HG03571 (cell line): ENCODE measurements at regions not wholly inside any gene's neighbourhood (a gene's known extent, or its start where the extent isn't known, plus 50 kb on each side); places are given as distances from the start of the nearest gene placed in this dataset.
"Not testable (repeated sequence)": the region's sequence is repeated elsewhere in the genome, so short reads cannot be mapped to it uniquely, and the experiment has no call there.

ENCODE experiments used
- ATAC-seq: cut with Tn5 transposase; IDR thresholded peaks from one replicate; pipeline ENCODE4 v1.9.1; 2021; ENCODE audit not compliant: unreplicated experiment

- ATAC-seq: no peak
These were observed 82.4 kb upstream of the ITGB1 start for GRCh38 chr10:33040436-33040835.

GRCh38 chr10:33039181-33039580 lies 81.2 kb upstream of the ITGB1 start:
- ATAC-seq: no peak

DNA sequence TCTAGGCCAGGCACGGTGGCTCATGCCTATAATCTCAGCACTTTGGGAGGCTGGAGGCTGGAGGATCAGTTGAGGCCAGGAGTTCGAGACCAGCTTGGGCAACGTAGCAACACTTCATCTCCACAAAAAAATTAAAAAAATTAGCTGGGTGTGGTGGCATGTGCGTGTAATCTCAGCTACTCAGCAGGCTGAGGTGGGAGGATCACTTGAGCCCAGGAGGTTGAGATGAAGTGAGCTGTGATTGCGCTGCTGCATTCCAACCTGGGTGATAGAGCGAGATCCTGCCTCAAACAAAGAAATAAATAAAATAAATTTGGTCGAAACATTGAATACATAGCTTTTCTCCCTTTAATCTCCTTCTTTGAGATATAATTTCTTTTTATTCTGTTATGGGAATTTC lies 80.6 kb upstream of the ITGB1 start:
- ATAC-seq: no peak

DNA sequence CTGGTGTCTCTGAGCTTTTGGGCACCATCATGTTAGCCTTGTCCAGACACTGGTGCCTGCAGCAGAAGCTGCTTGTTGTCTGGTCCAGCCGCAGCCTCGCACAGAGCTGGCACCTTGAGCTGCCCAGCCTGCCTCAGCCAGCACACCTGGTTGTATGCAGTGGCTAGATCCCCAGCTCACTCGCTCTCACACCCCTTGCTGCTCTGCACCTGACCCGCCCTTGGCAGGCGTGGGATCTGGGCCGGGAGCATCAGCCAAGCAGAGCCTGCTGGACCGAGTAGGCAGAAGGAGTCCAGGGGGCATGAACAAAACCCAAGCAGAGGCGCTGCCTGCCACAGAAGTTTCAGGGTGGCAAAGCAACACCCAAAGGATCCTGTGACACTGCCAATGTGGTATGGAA lies 79.7 kb upstream of the ITGB1 start:
- no peak for ATAC-seq

- ATAC-seq: no peak
These were observed 78.6 kb upstream of the ITGB1 start for GRCh38 chr10:33036670-33037069.

- ATAC-seq: no peak
These were observed 77.4 kb upstream of the ITGB1 start for GRCh38 chr10:33035411-33035810.

DNA sequence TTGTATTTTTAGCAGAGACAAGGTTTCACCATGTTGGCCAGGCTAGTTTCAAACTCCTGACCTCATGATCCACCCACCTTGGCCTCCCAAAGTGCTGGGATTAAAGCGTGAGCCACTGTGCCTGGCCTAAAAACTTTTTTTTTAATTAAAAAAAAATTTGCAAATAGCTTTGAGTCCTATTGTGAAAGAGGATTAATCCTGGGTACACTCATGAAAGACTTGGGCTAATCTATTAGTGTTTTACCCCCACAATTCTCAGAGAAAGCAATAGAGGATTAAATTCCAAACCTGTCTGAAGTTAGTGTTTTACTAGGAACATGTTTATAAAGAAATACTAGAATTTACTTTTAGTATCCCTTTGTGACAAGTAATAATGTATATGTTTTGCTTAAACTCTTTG lies 76.9 kb upstream of the ITGB1 start:
- ATAC-seq: no peak

- no peak for ATAC-seq
These were observed 74.7 kb upstream of the ITGB1 start for GRCh38 chr10:33032654-33033151.

- ATAC-seq: no peak
These were observed 74.0 kb upstream of the ITGB1 start for GRCh38 chr10:33031815-33032653.

DNA sequence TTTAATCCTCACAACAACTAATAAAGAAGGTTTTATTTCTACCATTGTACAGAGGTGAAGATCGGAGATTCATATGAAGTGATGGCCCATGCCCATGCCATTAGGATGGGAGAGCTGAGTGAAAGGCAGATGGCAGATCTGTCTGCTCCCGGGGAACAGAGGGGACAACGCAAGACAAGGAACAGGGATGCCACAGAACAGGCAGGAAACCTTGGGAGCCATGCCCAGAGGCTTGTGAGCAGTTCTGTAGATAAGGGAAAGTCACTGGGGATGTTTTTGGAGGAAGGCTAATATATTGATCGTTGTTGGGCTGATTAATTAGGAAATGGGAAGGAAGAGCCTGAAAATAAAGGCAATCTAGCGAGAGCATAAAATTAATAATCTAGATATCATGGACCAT lies 73.1 kb upstream of the ITGB1 start:
- ATAC-seq: no peak

DNA sequence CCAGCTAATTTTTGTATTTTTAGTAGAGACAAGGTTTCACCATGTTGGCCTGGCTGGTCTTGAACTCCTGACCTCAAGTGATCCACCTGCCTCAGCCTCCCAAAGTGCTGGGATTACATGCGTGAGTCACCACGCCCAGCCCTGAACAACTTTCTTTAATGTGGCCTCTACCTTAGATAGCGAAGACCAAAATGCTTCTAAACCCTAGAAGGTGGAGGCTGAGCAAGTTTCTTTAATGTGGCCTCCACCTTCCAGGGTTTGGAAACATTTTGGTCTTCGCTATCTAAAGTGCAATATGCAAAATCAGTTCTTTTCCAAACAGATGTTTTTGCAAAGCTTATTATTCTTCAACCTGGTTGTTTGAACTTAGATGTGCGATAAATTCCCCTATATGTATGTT lies 70.5 kb upstream of the ITGB1 start:
- ATAC-seq: not testable (repeated sequence)

- ATAC-seq: no peak
These were observed 69.1 kb upstream of the ITGB1 start for GRCh38 chr10:33027088-33027487.

DNA sequence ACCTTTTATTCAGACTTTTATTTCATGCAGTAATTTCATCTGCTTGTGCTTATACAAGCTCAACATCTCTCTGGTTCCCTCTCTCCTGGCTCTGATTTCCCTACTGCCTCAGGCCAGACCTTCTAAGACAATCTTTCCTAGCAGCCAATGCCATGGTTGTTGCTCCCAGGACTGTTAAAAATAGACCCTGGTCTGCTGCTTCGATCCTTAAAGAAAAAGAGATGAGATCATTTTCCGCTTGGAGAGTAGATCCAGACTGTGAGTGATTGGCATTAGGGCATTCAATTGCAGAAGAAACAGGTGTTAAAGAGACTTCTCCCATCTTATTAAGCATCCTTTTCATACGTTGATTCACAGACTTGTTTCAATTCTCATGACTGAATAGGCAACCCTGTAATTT lies 68.4 kb upstream of the ITGB1 start:
- no peak for ATAC-seq

DNA sequence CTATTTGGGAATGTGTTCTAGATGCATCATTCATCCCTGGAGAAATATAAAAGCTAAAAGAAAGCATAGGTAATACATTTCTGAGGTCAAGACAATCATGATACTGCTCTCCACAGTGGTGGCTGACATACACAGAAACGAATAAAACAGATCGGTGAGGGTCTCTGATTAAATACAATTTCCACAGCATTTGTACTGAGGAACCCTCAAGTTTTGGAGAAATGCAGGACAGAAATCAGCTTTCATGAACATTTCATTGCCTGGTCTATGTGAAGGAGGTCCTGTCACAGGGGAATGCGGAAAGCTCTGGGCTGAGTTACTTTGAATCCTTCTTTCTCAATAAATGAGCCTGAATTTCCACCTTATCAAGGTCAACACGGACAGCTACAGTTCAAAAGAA lies 67.9 kb upstream of the ITGB1 start:
- no peak for ATAC-seq

GRCh38 chr10:33025039-33025438 lies 67.0 kb upstream of the ITGB1 start:
- no peak for ATAC-seq

- no peak for ATAC-seq
These were observed 64.7 kb upstream of the ITGB1 start for GRCh38 chr10:33022691-33023090.

DNA sequence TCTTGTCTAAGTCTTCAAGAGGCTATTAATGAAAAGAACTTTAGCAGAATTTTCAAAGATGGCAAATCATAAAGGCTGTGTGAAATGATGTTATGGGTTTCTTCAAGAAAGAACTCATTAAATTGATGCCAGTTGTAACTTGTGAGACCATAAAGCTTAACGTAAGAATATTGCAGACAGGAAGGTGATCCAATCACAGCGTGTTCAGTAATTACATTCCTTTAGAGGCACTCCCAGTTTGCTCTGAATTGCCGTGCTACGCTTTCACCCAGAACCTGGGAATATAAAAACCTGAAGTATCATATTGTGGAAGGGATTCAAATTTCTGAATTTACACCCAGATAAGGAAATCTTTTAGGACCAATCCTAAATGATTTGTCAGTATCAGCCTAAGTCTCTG lies 64.1 kb upstream of the ITGB1 start:
- no peak for ATAC-seq

DNA sequence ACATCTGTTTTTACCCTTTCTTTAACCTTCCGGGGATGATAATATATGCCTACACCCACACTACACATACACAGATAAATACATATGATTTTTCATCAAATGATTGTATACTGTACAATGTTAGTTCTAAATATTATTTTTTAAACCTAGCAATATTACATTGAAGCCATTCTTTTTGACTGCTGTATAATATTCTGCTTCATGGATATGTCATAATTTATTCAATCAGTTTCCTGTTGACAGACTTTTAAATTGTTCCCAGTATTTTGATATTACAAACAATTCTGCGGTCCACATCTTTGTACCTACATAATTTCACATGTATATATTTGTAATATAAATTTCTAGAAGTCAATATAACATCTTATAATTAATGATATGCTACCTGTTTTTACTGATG lies 59.0 kb upstream of the ITGB1 start:
- ATAC-seq: no peak

DNA sequence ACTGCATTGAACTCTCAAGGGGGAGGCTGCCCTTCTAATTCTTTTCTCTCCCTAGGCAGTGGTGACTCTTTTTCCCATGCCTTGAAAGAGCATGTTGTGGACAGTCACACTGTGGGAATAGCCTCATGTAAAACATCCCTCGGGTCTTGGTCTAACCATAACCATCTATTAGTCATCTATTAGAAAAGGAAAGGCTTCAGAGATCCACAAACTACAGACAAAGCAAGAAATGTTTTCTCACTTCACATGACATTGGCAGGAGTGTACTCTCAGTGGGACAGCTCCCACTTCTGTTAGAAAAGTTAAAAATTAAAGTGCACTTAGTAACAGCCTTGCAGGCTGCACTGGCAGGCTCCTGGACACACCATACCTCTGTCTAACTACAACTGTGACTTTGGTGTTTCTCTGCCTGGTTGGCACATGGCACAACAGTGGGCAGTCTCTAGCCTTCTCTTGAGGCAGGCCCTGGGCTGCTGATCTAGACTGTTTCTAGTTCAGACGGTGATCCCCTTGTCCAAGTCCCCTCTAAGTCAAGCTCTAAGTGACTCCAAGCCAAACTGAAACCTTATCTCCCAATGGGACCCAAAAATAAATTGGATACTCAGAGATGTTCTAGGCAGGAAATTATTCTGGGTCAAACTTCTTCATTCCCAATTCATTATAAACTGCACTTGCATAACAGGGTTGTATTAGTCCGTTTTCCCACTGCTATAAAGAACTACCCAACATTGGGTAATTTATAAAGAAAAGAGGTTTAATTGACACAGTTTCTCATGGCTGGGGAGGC lies 57.9 kb upstream of the ITGB1 start:
- no peak for ATAC-seq

DNA sequence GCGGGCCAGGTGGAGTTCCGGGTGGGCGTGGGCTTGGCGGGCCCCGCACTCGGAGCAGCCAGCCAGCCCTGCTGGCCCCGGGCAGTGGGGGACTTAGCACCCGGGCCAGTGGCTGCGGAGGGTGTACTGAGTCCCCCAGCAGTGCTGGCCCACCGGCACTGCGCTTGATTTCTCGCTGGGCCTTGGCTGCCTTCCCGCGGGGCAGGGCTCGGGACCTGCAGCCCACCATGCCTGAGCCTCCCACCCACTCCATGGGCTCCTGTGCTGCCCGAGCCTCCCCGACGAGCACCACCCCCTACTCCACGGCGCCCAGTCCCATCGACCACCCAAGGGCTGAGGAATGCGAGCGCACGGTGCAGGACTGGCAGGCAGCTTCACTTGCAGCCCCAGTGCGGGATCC lies 55.3 kb upstream of the ITGB1 start:
- not testable (repeated sequence) for ATAC-seq

DNA sequence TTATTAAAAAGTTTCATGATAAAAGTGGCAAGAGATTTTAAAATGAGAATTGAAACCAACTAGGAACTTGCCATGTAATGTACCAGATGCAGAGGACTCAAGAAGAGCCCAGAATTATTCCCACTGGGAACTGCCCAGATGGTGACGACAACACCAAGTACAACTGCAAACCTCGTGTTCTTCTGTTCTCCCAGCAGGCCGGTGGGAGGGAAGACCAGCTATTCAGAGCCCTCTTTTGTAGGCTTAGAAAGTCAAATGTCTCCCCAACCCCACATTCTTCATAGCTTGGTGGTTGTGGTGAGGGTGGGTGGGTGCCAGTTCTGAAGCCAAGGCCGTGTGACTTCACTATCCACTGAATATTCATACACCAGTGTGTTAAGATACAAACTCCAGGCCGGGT lies 54.3 kb upstream of the ITGB1 start:
- no peak for ATAC-seq
